Neutrophil (primary cell): ENCODE measurements at regions not wholly inside any gene's neighbourhood (a gene's known extent, or its start where the extent isn't known, plus 50 kb on each side); places are given as distances from the start of the nearest gene placed in this dataset.
"Not testable (repeated sequence)": the region's sequence is repeated elsewhere in the genome, so short reads cannot be mapped to it uniquely, and the experiment has no call there.

Source experiments
- H3K27ac ChIP-seq: fragments of 200-600 bp; sonication (generic); 2 replicates; pipeline ENCODE4 v1.5.1; 2016; ENCODE audit warnings: mild to moderate bottlenecking, moderate library complexity
- H3K27me3 ChIP-seq: fragments of 200-600 bp; sonication (generic); 2 replicates; pipeline ENCODE4 v1.6.0; 2016; ENCODE audit warnings: mild to moderate bottlenecking
- H3K36me3 ChIP-seq: fragments of 200-600 bp; sonication (generic); 2 replicates; pipeline ENCODE4 v1.5.1; 2017
- H3K4me1 ChIP-seq, 2 experiments: fragments of 200-600 bp in 1 of 2; sonication (generic) in 1 of 2; 1 replicate in 1 of 2; 2 replicates in 1 of 2; pipeline versions ENCODE4 v1.5.1 to v1.6.1; 2013 to 2016; ENCODE audit warnings: low read depth in 1 of 2, low read length in 1 of 2, mild to moderate bottlenecking in 1 of 2, moderate library complexity in 1 of 2; ENCODE audit not compliant: control insufficient read depth in 1 of 2, insufficient read depth in 1 of 2
- H3K4me3 ChIP-seq, 2 experiments: fragments of 200-600 bp in 1 of 2; sonication (generic) in 1 of 2; 1 replicate in 1 of 2; 2 replicates in 1 of 2; pipeline ENCODE4 v1.5.1; 2013 to 2016; ENCODE audit warnings: low read depth in 1 of 2, low read length in 1 of 2, mild to moderate bottlenecking in 1 of 2, moderate library complexity in 1 of 2
- H3K9me3 ChIP-seq: fragments of 200-600 bp; sonication (generic); 2 replicates; pipeline ENCODE4 v1.5.1; 2016
- CTCF ChIP-seq: fragments of 200-600 bp; sonication (generic); IDR thresholded peaks from 2 replicates; pipeline ENCODE4 v1.5.1; 2016; ENCODE audit warnings: antibody characterized with exemption

GRCh38 chr16:22692916-22693637, 120.9 kb upstream of the HS3ST2 start:
- H3K27ac ChIP-seq = no peak overlapping the region
- no peaks in the 10 kb centered on the region for H3K9me3 ChIP-seq
- H3K4me1 ChIP-seq = no peaks in the 10 kb centered on the region
- H3K27me3 ChIP-seq = peaks cover 9% of the 10 kb centered on the region
- TF ChIP-seq CTCF = no peak
- H3K4me3 ChIP-seq = no peak overlapping the region
- no peaks in the 10 kb centered on the region for H3K36me3 ChIP-seq

GRCh38 chr16:22693638-22694340, 120.2 kb upstream of the HS3ST2 start:
- Histone ChIP-seq H3K27ac (no peak overlapping the region), H3K36me3 (no peaks in the 10 kb centered on the region), H3K4me3 (no peak overlapping the region), H3K27me3 (peaks cover 9% of the 10 kb centered on the region), H3K4me1 (no peaks in the 10 kb centered on the region), H3K9me3 (no peaks in the 10 kb centered on the region)
- no peak for TF ChIP-seq CTCF

GRCh38 chr16:22694887-22695382, 119.0 kb upstream of the HS3ST2 start:
- no peak for TF ChIP-seq CTCF
- no peak overlapping the region for H3K27ac ChIP-seq
- H3K27me3 ChIP-seq = peaks cover 9% of the 10 kb centered on the region
- no peaks in the 10 kb centered on the region for H3K36me3 ChIP-seq
- no peaks in the 10 kb centered on the region for H3K9me3 ChIP-seq
- no peaks in the 10 kb centered on the region for H3K4me1 ChIP-seq
- H3K4me3 ChIP-seq = no peak overlapping the region

- H3K4me3 ChIP-seq, H3K9me3 ChIP-seq, H3K27ac ChIP-seq, H3K27me3 ChIP-seq, H3K36me3 ChIP-seq, H3K4me1 ChIP-seq: not testable (repeated sequence)
Measured at GRCh38 chr16:22695773-22696172, 118.2 kb upstream of the HS3ST2 start.

GRCh38 chr16:22699356-22699755, 114.6 kb upstream of the HS3ST2 start:
- Histone ChIP-seq H3K4me3 (no peak overlapping the region), H3K27ac (no peak overlapping the region), H3K36me3 (no peaks in the 10 kb centered on the region), H3K4me1 (no peaks in the 10 kb centered on the region), H3K27me3 (peaks cover 15% of the 10 kb centered on the region), H3K9me3 (no peaks in the 10 kb centered on the region)
- TF ChIP-seq CTCF = no peak

- no peak overlapping the region for H3K27ac ChIP-seq
- TF ChIP-seq CTCF = no peak
- no peaks in the 10 kb centered on the region for H3K36me3 ChIP-seq
- no peaks in the 10 kb centered on the region for H3K9me3 ChIP-seq
- no peak overlapping the region for H3K4me3 ChIP-seq
- no peaks in the 10 kb centered on the region for H3K4me1 ChIP-seq
- peaks cover 6% of the 10 kb centered on the region for H3K27me3 ChIP-seq
Measured at GRCh38 chr16:22705799-22706198, 108.2 kb upstream of the HS3ST2 start.
